Suprapubic skin (tissue), 4 donors: ENCODE measurements at regions not wholly inside any gene's neighbourhood (a gene's known extent, or its start where the extent isn't known, plus 50 kb on each side); places are given as distances from the start of the nearest gene placed in this dataset.

Source experiments
- EP300 ChIP-seq: sonication (generic); formaldehyde crosslinking; IDR thresholded peaks from one replicate; pipeline ENCODE4 v1.6.1; 2017; ENCODE audit warnings: antibody characterized with exemption
- POLR2A ChIP-seq, 2 donors: fragments of 450-650 bp; IDR thresholded peaks; one replicate each; pipeline ENCODE4 v1.6.1; 2017; ENCODE audit warnings: antibody characterized with exemption in 2 of 2, mild to moderate bottlenecking in 2 of 2, moderate library complexity in 2 of 2
- POLR2AphosphoS5 ChIP-seq, 3 donors: sonication (generic); formaldehyde crosslinking; IDR thresholded peaks; one replicate each; pipeline ENCODE4 v1.6.1; 2017; ENCODE audit warnings: antibody characterized with exemption in 3 of 3
- TF ChIP-seq, protein P1 (sequence below), 2 donors: fragments of 200-600 bp in 1 of 2; fragments of 450-650 bp in 1 of 2; sonication (generic) in 1 of 2; IDR thresholded peaks; one replicate each; pipeline ENCODE4 v1.5.1; 2016 to 2019; ENCODE audit warnings: antibody characterized with exemption in 2 of 2, mild to moderate bottlenecking in 1 of 2, moderate library complexity in 1 of 2

DNA sequence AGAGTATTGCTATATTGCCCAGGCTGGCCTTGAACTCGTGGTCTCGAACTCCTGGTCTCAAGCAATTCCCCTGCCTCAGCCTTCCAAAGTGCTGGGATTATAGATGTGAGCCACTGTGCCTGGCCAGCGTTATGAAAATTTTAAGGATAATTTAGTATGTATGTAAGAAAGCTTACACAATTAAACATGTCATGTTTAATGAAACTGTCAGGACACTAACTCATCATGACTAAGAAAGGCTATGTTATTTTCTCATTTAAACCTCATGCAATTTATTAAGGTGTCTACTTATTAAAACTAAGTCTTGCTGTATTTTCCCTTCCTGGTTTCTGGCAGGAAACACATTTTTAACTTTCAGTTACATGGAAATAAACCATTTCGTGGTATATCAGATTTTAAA lies 106.8 kb upstream of the ATP10A start:
- TF ChIP-seq POLR2A (IDR thresholded peaks at IDR 0.05) (no peak), EP300 (no peak), POLR2AphosphoS5 (IDR thresholded peaks at IDR 0.05) (no peak)
- TF ChIP-seq, protein P1, sequence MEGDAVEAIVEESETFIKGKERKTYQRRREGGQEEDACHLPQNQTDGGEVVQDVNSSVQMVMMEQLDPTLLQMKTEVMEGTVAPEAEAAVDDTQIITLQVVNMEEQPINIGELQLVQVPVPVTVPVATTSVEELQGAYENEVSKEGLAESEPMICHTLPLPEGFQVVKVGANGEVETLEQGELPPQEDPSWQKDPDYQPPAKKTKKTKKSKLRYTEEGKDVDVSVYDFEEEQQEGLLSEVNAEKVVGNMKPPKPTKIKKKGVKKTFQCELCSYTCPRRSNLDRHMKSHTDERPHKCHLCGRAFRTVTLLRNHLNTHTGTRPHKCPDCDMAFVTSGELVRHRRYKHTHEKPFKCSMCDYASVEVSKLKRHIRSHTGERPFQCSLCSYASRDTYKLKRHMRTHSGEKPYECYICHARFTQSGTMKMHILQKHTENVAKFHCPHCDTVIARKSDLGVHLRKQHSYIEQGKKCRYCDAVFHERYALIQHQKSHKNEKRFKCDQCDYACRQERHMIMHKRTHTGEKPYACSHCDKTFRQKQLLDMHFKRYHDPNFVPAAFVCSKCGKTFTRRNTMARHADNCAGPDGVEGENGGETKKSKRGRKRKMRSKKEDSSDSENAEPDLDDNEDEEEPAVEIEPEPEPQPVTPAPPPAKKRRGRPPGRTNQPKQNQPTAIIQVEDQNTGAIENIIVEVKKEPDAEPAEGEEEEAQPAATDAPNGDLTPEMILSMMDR (IDR thresholded peaks at IDR 0.05), result no peak
